ENCODE measurements at regions not wholly inside any gene's neighbourhood (a gene's known extent, or its start where the extent isn't known, plus 50 kb on each side); places are given as distances from the start of the nearest gene placed in this dataset.
A peak's percentile ranks its signal among the peaks of the same experiment; 100 is the strongest.

- TF ChIP-seq PAX8 (IDR thresholded peaks at IDR 0.05) (no peak), SKIL (IDR thresholded peaks at IDR 0.05; ENCODE audit: low read depth, poor library complexity, severe bottlenecking) (no peak), TAF1 (IDR thresholded peaks at IDR 0.05; ENCODE audit: borderline replicate concordance, low read depth, low read length) (no peak)
Observed at GRCh38 chr6:33909737-33910136, 105.9 kb upstream of the MLN start (continued).

GRCh38 chr6:33908025-33908424 is 104.2 kb upstream of the MLN start:
- Histone ChIP-seq H2AFZ (ENCODE audit: control insufficient read depth, low read depth, low read length) (no peak overlapping the region), H3K79me2 (ENCODE audit: control insufficient read depth, insufficient read depth, low read length) (no peaks in the 10 kb centered on the region), H3K9me3 (replicated peaks; ENCODE audit: control insufficient read depth, insufficient read depth, low read length) (no peaks in the 10 kb centered on the region), H3K4me2 (ENCODE audit: control insufficient read depth, insufficient read depth) (no peak overlapping the region), H3K36me3 (ENCODE audit: control insufficient read depth in 2 of 2, insufficient read depth in 2 of 2, low read length in 1 of 2) (no peaks in the 10 kb centered on the region), H4K20me1 (ENCODE audit: control insufficient read depth, insufficient read depth) (no peaks in the 10 kb centered on the region), H3K27ac (ENCODE audit: control insufficient read depth, insufficient read depth) (no peak overlapping the region), H3K9ac (ENCODE audit: control insufficient read depth, insufficient read depth, low read length) (no peak overlapping the region), H3K4me1 (ENCODE audit: control insufficient read depth, insufficient read depth, low read length) (peaks cover 27% of the 10 kb centered on the region), H3K4me3 (no peak overlapping the region), H3K27me3 (replicated peaks in 1 of 2; ENCODE audit: control insufficient read depth in 2 of 2, insufficient read depth in 2 of 2, low read length in 1 of 2) (no peaks in the 10 kb centered on the region)
- FAIRE-seq (no peak), DNase-seq (ENCODE audit: low read depth, low spot score) (no peak), ATAC-seq (peak; percentile 41)
- WGBS (ENCODE audit: insufficient coverage, insufficient replicate concordance, low lambda C conversion rate, missing lambda C conversion rate): 14% methylated on average over 4 of the region's 4 CpGs
- RAD21 ChIA-PET (ENCODE audit: unreplicated experiment): no interaction called here
- TF ChIP-seq SMARCA5 (IDR thresholded peaks at IDR 0.05) (no peak), PAX8 (IDR thresholded peaks at IDR 0.05) (no peak), ZNF384 (IDR thresholded peaks at IDR 0.05; ENCODE audit: borderline replicate concordance, low read depth, low read length) (no peak), ZNF622 (IDR thresholded peaks at IDR 0.05) (no peak), STAT3 (IDR thresholded peaks at IDR 0.05; ENCODE audit: low read depth, low read length) (no peak), ATF3 (IDR thresholded peaks at IDR 0.05; ENCODE audit: borderline replicate concordance, extremely low read depth, low read depth, low read length) (no peak), MXI1 (IDR thresholded peaks at IDR 0.05; ENCODE audit: low read depth, low read length) (no peak), CREB1 (IDR thresholded peaks at IDR 0.05; ENCODE audit: low read depth) (no peak), TCF3 (IDR thresholded peaks at IDR 0.05; ENCODE audit: borderline replicate concordance, insufficient read depth, low read depth, low read length) (no peak), CHD2 (IDR thresholded peaks at IDR 0.05; ENCODE audit: borderline replicate concordance, low read depth, low read length) (no peak), TAF1 (IDR thresholded peaks at IDR 0.05; ENCODE audit: borderline replicate concordance, low read depth, low read length) (no peak), SMAD5 (IDR thresholded peaks at IDR 0.05; ENCODE audit: low read depth) (no peak), JUND (IDR thresholded peaks at IDR 0.05; ENCODE audit: low read depth, low read length) (no peak), SIN3A (IDR thresholded peaks at IDR 0.05; ENCODE audit: low read depth, low read length) (no peak), GATAD2B (conservative IDR thresholded peaks at IDR 0.05; ENCODE audit: low read depth) (no peak), CREM (IDR thresholded peaks at IDR 0.05; ENCODE audit: low read depth) (no peak), CTCF (IDR thresholded peaks at IDR 0.05 in 2 of 3, conservative IDR thresholded peaks at IDR 0.05 in 1 of 3; ENCODE audit: control insufficient read depth in 2 of 3, extremely low read depth in 1 of 3, insufficient read depth in 1 of 3, low read depth in 3 of 3, low read length in 3 of 3) (no peak)
- intact Hi-C loops (cut with micrococcal nuclease; ENCODE audit: unreplicated experiment) (no loop called here), in situ Hi-C loops (cut with MboI) (no loop called here)
- POLR2A ChIA-PET: no interaction called here
- CTCF ChIA-PET: no interaction called here
- BruUV-seq (replicated peaks): no TSS peak
- SMC1A ChIA-PET (ENCODE audit: uncharacterized antibody, unreplicated experiment): no interaction called here
